ENCODE measurements at regions not wholly inside any gene's neighbourhood (a gene's known extent, or its start where the extent isn't known, plus 50 kb on each side); places are given as distances from the start of the nearest gene placed in this dataset.
A peak's percentile ranks its signal among the peaks of the same experiment; 100 is the strongest.
"Not testable (repeated sequence)": the region's sequence is repeated elsewhere in the genome, so short reads cannot be mapped to it uniquely, and the experiment has no call there.

DNA sequence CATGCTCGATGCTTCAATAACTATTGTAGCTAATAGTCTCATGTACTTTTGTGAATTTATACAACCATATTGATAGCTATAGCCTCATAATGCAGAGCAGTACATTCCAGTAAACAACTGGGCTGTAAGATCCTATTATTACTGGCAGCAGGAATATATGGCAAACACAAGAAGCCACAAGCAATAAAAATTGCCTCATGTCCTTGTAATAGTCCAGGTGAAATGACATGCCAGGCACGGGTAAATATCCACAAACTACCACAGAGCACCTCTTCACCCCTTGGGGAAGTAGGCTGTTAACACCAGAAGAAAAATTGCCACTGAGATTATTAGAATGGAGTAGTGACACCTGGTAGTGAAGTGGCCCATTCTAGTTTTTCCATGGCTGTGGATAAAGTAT is 158.3 kb downstream of the MTX2 start:
- DNase-seq = no peak

DNA sequence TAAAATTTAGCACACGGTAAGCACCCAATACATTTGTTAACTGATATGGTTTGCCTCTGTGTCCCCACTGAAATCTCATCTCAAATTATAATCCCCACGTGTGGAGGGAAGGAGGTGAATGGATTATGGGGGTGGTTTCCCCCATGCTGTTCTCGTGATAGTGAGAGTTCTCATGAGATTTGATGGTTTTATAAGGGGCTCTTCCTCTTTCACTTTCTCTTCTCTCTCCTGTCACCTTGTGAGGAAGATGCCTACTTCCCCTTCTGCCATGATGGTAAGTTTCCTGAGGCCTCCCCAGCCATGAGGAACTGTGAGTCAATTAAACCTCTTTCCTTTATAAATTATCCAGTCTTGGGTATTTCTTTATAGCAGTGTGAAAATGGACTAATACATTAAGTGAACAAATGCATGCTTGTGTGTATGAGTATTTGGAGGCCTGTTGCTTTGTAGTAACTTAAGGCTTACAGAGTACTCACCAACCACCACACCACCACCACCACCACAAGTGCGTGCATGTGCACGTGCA is 159.8 kb downstream of the MTX2 start:
- DNase-seq = not testable (repeated sequence)

DNA sequence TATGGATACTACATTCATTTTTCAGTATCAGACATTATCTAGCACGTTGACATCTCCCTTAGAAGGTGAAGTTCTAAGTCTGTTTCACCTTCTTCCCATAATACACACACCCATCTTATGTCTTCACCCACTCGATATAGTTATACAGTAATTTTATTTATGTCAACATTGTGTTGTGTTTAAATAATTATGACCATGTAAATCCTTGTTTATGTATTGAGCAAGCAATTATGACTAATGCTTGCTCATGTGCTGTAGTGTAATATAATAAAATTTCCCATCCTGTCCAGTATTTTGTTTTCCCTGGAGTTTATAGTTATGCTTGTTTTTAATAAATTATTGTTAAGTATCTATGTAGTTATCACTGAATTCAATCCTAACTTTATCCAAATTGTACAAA is 163.2 kb downstream of the MTX2 start:
- no peak for DNase-seq

DNA sequence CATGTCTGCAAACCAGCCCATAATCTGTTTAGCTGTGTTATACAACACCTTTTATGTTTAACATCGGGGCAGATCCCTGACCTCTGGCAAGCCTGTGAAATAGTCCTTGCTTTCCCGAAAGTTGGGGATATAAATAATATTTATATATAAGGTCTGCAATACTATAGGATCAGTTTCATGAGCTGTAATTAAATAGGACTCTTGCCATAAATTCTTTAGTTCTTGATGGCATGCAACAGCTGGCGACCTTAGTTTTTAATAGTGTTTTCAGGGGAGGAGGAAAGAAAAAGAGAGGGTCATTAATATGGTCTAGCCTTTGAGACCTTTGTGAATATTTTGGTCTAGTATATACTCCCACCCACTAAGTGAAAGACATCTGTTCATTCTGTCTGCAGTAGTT is 166.5 kb downstream of the MTX2 start:
- no peak for DNase-seq

DNA sequence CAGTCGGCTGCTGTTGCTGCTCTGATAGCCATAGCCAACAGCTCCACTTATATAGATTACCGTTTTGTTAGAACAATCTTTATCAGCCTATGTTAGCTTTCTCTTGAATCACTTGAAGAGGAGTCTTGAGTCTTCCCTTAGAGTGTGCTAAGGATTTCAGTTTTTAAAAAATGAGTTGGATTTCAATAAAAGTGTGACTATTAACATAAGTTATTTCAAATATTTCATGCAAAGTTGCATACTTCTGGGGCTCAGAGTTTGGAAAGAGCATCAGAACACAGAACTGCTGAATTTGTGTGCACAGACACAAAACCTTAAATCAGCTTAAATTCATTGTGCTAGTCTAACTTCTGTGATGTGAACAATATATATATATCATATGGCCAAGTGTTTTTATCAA is 174.7 kb downstream of the MTX2 start:
- no peak for DNase-seq

DNA sequence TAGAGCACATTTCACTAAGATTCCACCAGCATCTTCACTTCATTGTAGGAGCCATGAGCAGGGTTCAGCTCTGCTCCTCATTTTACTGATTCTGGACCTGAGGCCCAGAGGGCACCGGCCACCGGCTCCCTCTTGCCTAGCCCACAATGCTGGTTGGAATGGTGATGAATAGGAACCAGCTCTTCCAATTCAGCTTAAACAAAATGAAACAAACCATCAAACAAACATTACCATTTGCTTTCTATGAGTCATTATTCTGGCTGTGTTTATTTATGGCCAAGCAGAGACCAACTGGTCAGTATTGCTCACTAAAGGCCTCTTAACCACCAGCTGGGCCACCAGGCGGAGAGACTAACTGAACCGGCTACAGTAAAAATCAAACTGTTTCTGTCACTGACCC is 176.7 kb downstream of the MTX2 start:
- DNase-seq = no peak

DNA sequence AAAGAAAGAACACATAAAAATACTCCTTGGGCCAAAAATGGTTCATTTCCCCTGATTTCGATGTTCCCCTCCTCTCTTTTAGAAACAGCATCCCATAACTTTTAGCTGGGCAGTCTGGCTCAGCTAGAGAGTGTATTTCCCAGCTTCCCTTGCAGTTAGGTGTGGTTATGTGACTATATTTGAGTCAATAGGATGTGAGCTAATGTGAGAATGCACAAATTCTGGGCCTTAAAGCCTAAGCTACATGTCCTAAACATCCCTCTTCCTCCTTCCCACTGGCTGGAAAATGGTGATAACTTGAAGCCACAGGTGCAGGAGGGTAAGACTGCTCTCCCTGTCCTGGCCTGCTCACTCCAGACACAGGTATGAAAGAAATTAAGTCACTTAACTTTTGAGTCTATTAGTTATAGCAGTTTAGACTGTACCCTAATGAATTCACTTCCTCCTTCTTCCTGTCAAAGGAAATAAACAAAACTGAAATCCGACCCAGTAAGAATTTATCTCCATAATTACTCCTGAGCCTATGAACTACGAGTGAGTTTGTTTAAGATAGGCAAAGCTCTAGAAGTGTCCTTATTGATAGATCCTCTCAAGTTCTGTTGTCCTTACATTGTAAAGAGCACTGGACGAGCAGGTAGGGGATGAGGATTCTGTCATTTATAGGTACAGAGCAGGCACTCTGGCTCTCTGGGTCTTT is 177.6 kb downstream of the MTX2 start:
- DNase-seq = peak; percentile 44

DNA sequence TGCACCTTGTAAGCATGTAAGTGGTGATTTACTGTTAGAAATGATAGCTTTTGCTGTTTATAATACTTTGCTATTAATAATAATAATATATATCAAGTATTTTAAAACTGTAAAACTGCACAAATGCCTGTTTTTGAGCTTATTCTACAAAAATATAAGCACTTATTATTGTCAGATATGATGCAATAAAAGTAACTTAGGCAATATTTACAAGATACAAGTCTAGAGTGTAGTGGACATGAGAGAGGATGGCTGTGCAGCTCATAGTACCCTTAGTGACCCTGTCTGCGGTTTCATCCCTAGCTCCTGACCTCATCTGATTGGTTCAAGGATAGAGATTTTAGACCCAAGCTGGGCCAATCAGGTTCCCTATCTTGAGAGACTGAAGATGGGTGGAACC is 178.4 kb downstream of the MTX2 start:
- DNase-seq = no peak

DNA sequence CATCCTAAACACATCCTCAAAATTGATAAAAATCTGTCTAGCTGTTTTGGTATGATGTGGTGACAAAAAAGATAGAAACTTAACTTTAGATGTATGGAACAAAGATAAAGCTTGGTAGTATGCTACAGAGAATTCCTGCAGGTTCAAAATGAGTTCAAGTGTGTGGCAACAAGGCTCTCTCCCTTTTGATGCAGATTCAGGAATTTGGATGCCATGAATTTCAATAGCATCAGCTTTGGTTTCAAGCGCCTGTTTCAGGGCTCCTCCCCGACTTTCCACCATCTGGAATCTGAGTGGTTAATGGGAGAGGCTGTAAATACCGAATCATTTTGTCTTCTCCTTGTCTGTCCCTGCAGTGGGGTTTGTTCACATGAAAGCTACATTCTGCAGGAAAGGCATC is 180.6 kb downstream of the MTX2 start:
- no peak for DNase-seq

DNA sequence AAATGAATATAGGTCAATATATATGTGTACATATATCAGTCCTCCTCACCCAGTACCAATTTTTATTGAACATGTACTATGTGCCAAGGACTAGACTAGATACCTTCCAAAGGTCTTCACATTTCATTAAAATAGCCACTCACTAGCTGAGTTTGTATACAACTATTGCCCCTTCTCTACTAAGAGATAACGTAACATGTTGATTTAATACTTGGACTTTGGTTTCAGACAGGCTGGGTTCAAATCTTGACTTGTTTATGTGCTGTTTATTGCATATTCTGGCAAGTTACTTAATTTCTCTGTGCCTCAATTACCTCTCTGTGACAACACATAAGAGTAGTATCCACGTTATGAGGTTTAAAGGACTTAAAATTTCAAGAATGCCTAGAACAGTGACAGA is 184.5 kb downstream of the MTX2 start:
- no peak for DNase-seq

DNA sequence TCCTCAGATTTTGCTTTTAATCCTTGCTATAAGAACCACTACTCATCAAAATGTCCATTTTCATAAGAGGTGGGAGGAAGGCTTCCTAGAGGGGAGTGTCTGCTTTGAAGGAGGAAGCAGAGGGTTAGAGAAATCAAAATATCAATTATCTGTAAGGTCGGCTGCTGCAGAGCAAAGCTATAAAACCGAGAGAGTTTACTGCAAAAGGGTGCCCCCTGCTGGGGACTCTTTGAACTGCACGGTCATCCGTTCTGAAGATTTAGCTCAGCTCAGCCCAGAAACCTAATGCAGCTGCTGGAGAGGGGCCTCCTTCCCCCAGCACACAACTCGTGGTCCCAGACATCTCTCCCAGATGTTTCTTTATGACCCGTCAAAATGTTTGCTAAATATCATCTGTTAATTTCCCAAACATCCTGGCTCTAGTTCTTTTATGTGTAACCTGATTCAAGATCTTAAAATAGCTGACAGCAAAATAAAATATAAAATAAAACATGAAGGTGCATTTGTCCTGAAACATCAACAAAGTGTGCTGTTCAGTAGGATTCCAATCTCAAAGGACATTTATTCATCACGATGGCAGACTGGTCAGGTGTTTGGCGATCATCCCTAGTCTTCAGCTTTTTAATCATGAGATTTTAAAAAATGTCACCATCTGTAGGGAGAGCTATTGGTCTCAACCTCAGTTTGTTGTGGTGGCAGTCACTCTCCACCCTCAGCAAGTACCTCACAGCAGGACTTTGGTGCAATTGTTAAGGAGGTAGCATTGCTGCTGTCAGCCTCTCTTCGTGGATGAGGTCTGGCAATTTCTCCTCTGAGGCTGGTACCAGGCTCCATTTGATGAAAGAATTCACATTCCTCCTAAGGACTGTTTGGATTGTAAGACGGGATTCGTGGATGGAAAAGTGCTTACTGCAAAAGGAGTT is 185.9 kb downstream of the MTX2 start:
- DNase-seq = peak; percentile 63

DNA sequence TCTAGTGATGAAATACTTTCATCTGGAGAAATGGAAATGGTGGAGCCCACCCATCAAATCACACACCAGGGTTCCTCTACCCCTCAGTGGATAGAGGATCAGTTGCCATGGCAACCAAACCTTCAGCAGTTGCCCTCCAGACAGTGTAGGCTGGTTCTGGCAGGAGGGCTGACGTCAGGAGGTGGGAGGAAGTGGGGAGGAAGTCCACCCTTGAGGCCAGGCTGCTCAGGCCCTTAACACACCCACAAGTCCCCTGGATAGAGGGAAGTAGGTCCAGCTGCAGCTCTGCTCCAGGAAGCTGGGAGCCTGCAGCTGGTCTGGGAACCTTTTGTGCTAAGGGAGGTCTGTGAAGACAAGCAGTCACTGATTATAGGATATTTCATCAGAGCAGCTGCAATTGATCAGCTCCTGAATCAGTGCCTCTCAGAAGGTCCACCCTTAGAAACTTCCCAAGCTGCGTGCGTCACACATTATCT is 186.6 kb downstream of the MTX2 start:
- DNase-seq = peak; percentile 82

DNA sequence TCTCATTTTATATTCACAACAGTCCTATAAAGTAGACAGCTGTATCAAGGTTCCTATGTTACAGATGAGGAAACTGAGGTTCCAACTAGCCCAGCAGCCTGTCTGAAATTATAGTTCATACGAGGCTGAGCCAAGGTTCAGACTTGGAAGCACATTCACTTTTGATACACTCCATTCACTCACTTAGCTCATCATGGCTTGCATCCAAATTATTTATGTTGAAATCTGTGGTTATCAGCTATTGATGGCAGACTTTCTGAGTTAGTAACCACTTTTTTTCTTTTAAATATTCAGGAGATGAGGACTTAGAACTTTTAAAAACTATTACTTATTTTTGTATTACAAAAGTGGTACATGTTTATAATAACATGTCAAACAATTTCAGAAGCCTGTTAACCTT is 188.2 kb downstream of the MTX2 start:
- DNase-seq = no peak

DNA sequence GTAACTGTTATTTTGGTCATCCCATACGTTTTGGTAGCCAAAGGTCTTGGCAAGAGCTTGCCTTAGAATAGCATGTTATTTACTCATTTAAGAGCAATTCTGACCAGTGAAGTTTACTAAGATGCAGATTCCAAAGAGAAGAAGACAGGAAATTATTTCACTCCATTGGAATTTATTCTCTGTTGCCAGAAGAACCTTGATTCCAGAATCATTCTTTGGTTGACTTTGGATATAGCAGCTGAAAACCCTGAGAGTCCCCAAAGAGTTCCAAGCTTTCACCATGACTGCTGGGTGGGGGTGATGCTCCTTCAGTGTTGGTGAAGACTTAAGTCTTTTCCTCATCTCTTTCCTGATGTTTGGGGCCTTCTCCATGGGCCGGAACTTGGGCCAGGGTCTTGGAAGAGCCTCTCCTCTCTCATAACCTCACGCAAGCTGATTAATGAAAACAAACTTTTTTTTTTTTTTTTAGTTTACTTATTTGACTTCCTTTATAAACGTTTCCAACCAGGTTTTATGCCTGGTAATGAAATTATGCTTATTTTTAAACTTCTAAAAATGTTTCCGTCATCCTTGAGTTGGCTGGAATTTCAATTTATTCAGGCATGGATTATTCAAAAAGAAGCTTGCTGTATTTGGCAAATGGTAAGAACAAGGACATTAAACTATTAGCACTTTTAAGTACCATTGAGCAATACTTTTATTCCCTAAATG is 192.0 kb downstream of the MTX2 start:
- no peak for DNase-seq

DNA sequence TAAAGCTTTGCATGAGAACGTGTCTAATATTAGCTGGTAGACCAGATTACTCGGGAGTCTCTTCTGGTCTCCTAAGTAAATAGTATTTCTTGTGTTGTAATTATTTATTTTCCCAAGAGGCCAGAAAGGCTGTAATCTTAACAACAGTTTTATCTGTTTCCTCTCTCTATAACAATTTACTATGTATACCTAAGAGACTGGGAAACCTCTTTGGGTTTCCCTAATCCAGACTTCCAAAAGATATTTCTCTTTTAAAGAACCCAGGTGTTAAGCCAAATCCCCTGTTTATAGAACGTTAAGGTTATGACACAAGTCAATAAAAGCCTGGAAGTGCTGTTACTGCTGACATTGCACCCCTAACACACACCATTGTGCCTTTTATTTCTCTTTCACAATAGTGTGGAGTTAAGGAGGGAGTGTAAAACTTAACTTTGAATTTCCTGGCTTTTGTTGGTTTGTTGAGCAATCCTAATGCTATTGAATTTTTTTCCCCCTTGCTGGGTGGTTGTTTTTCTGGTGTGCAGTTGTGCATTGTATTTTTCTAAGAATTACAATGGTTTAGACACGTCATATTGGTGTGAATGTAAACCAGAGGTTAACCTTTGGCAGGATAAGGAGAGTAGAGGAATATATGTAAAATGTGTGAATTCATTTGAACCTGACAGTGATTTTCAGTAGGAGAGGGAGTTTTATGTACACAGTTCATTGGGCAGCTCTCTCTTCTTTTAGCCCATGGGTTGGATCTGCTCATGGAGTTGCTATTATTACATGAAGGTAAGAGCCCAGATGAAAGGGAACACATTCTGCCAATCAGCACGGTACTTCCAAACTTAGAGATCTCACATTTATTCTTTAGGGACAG is 192.8 kb downstream of the MTX2 start:
- DNase-seq = peak; percentile 52

DNA sequence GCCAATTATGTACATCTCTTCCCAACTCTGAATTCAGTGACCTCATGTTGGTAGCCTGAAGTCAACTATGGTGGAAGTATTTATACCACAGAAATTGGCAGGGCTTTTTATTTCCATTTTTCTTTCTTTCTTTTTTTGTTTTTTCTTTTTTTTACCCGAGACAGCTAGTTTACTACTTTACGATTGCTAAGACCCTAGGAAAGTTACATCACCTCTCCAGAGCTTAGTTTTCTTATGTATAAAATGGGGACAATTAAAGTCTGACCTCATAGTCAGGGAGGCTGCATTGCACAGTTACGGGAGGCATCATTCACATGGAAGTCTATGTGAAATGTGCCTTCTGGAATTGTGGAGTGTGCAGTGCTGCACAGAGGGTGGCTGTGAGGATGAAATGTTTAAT is 194.3 kb downstream of the MTX2 start:
- no peak for DNase-seq

DNA sequence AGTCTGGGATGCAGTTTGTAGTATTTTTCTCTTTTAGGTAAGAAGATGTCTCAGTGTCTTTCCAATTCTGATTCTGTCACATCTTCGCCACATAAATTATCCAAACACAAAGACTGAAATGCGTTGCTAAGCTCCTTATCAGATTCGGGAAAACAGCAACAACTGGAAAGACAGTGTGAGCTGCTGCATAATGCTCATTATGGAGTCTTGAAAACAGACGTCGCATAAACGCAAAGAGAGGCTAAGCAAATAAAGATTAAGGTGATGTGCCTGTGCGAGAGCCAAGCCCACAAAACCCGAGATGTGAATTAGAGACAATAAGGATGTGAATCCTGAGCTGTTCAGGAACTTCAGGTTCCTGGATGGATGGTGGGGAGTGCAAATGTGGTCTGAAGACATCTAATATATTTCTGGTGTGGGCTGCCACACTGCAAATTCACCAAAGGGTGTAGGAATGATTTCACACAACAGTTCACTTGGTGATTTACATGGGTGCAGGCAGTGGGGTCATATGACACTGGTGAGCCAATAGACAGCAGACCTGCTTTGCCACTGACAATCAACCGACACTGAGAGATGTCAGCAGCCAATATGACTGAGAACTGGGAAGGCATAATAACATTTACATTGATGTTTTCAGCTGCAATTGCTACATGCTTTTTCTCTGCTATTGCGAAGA is 195.8 kb downstream of the MTX2 start:
- DNase-seq = peak; percentile 53

DNA sequence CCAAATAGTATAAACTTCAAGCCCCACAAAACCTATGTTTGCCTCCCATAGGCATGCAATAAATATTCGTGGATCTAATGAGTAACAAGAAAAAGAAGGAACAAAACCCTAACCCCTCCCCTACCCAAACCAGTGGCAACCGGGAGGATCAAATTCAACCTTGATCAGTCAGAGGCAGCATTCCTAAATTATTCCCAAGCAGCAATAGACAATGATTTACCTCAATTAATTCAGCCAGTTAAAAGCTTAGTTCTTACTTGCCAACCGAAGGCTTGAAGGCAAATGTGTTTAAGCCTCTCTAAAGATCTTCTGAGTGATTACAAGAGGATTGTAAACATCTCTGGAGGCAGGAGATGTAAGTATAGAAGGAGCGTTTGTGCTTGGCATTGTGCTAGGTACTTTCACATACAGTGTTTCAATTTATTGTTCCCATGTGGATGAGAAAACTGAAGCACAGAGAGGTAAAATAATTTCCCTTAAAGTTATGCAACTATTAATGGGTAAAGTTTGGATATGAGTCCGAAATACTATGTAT is 197.7 kb downstream of the MTX2 start:
- DNase-seq = no peak

DNA sequence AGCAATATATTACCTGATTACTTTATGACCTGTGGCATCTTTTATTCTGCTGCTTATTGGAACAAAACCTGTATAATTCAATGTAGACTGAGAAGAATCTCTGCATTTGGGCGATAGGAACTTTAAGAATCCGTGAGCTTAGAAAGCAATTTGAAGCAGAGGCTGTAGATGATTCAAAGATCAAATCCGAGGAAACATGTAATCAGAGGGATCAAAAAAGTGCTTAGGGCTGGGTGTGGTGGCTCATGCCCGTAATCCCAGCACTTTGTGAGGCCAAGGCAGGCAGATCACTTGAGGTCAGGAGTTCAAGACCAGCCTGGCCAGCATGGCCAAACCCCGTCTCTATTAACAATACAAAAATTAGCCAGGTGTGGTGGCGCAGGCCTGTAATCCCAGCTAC is 198.4 kb downstream of the MTX2 start:
- DNase-seq = no peak

DNA sequence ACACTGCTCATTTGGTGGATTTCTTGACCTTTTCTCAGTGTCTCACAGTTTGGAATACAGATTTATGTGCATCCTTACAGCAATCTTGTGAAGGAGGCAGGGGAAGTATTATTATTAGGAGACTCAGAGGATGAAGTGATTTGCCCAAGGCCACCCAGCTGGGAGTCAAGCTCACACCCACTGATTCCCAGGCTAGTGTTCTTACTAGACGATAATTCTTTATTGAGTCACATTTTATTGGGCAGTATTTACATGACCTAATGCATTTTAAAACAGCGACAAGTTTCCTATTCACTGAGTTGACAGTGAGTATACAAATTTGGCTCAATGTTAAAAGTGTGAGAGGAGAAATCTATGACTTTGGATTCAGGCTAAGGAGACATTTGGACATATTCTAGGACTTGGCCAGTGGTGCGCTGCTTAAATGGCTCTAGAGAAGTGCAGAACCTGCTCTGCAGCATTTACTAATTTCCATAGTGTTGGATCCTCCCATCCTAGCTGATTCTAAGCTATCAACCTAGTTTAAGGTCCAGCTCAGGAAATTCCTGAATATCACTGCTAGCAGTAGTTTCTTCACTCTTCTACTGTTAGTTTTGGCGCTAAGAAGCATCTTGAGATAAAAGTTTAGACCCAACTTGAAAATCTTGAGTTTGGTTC is 199.3 kb downstream of the MTX2 start:
- DNase-seq = no peak

DNA sequence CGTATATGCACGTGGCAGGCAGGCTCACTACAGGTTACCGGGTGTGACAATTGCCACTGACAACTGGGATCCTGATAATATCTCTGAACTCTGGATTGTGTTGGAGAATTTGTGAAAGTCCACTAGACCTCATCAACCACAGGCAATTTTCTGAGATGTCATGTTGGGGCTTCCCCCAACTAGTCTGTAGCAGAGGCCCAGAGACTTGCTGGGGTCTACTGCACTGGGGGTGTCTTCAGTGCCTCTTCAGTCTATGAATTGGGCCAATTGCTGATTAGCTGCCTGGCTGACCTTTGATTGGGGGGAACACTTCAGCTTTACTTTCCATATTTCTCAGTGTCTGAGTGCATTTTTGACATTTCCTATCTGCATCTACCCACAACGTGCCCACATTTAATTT is 201.5 kb downstream of the MTX2 start:
- no peak for DNase-seq

Data from DMS153 (cell line).